Astrocyte (in vitro differentiated cells and primary cell): ENCODE measurements at regions not wholly inside any gene's neighbourhood (a gene's known extent, or its start where the extent isn't known, plus 50 kb on each side); places are given as distances from the start of the nearest gene placed in this dataset.

ENCODE experiments used
- DNase-seq: peaks from one replicate; pipeline ENCODE4 v3.0.0-alpha.2; 2010; ENCODE audit warnings: low read depth
- FAIRE-seq: peaks from 2 replicates; lab custom pipeline; 2011; peaks lifted over from hg19 to GRCh38; lab: Jason Lieb, UNC
- H2AFZ ChIP-seq: 2 replicates; pipeline ENCODE4 v1.6.0; 2012; ENCODE audit warnings: low read depth, low read length, inconsistent platforms
- H3K27ac ChIP-seq: 2 replicates; pipeline ENCODE4 v1.5.1; 2011; ENCODE audit warnings: low read depth, low read length, inconsistent platforms
- H3K27me3 ChIP-seq: 2 replicates; pipeline ENCODE4 v1.6.0; 2011; ENCODE audit warnings: low read length, inconsistent platforms; ENCODE audit not compliant: insufficient read depth
- H3K36me3 ChIP-seq: 2 replicates; pipeline ENCODE4 v1.5.1; 2011; ENCODE audit warnings: low read length, inconsistent platforms; ENCODE audit not compliant: insufficient read depth
- H3K4me1 ChIP-seq: 2 replicates; pipeline ENCODE4 v1.5.1; 2011; ENCODE audit warnings: low read length, inconsistent platforms; ENCODE audit not compliant: insufficient read depth
- H3K4me2 ChIP-seq: 2 replicates; pipeline ENCODE4 v1.6.0; 2012; ENCODE audit warnings: low read length, inconsistent platforms
- H3K4me3 ChIP-seq: 2 replicates; pipeline ENCODE4 v1.5.1; 2011; ENCODE audit warnings: low read depth, mild to moderate bottlenecking, low read length, inconsistent platforms; ENCODE audit not compliant: insufficient read depth
- H3K79me2 ChIP-seq: 2 replicates; pipeline ENCODE4 v1.6.0; 2012; ENCODE audit warnings: mild to moderate bottlenecking, low read length, inconsistent platforms; ENCODE audit not compliant: insufficient read depth
- H3K9ac ChIP-seq: 2 replicates; pipeline ENCODE4 v1.6.0; 2012; ENCODE audit warnings: mild to moderate bottlenecking, low read length, inconsistent platforms
- H3K9me3 ChIP-seq: 2 replicates; pipeline ENCODE4 v1.5.1; 2012; ENCODE audit warnings: low read depth, mild to moderate bottlenecking, low read length, inconsistent platforms; ENCODE audit not compliant: insufficient read depth
- H4K20me1 ChIP-seq: 2 replicates; pipeline ENCODE4 v1.6.0; 2012; ENCODE audit warnings: low read length, inconsistent platforms; ENCODE audit not compliant: insufficient read depth
- H3K27ac Mint-ChIP-seq: one replicate; pipeline ENCODE4 v1.8.0; 2021; ENCODE audit warnings: mild to moderate bottlenecking, mixed read lengths; ENCODE audit not compliant: unreplicated experiment
- H3K27me3 Mint-ChIP-seq: one replicate; pipeline ENCODE4 v1.8.0; 2021; ENCODE audit warnings: low read depth, mixed read lengths; ENCODE audit not compliant: unreplicated experiment
- H3K36me3 Mint-ChIP-seq: one replicate; pipeline ENCODE4 v1.8.0; 2021; ENCODE audit warnings: low read depth, mixed read lengths; ENCODE audit not compliant: unreplicated experiment
- H3K4me1 Mint-ChIP-seq: one replicate; pipeline ENCODE4 v1.8.0; 2021; ENCODE audit warnings: low read depth, mixed read lengths; ENCODE audit not compliant: unreplicated experiment
- H3K4me3 Mint-ChIP-seq: one replicate; pipeline ENCODE4 v1.8.0; 2021; ENCODE audit warnings: mild to moderate bottlenecking, moderate library complexity, mixed read lengths; ENCODE audit not compliant: unreplicated experiment
- H3K9me3 Mint-ChIP-seq: one replicate; pipeline ENCODE4 v1.8.0; 2021; ENCODE audit warnings: mild to moderate bottlenecking, mixed read lengths; ENCODE audit not compliant: unreplicated experiment
- CTCF ChIP-seq: IDR thresholded peaks from 2 replicates; pipeline ENCODE4 v1.5.1; 2011; ENCODE audit warnings: low read depth, mild to moderate bottlenecking, inconsistent platforms, low read length, moderate library complexity; ENCODE audit not compliant: insufficient read depth
- EZH2 ChIP-seq: IDR thresholded peaks from 2 replicates; pipeline ENCODE4 v1.6.1; 2012; ENCODE audit warnings: mild to moderate bottlenecking, low read length, inconsistent platforms; ENCODE audit not compliant: insufficient read depth

GRCh38 chr9:11577522-11577921 is 964.7 kb upstream of the PTPRD start:
- no peak overlapping the region for H3K9ac ChIP-seq
- Mint-ChIP-seq H3K27ac (no peak overlapping the region), H3K27me3 (no peaks in the 10 kb centered on the region), H3K36me3 (no peaks in the 10 kb centered on the region), H3K4me1 (no peaks in the 10 kb centered on the region), H3K4me3 (no peak overlapping the region), H3K9me3 (no peaks in the 10 kb centered on the region)
- no peaks in the 10 kb centered on the region for H4K20me1 ChIP-seq
- H3K4me3 ChIP-seq = no peak overlapping the region
- no peak overlapping the region for H3K4me2 ChIP-seq
- H3K36me3 ChIP-seq = no peaks in the 10 kb centered on the region
- no peak overlapping the region for H3K27ac ChIP-seq
- H2AFZ ChIP-seq = no peak overlapping the region
- FAIRE-seq = no peak
- no peak for DNase-seq
- H3K9me3 ChIP-seq = no peaks in the 10 kb centered on the region
- H3K79me2 ChIP-seq = no peaks in the 10 kb centered on the region
- TF ChIP-seq EZH2 (no peak), CTCF (no peak)
- no peaks in the 10 kb centered on the region for H3K4me1 ChIP-seq
- H3K27me3 ChIP-seq = no peaks in the 10 kb centered on the region

- no peak for DNase-seq
- Histone ChIP-seq H3K79me2 (no peaks in the 10 kb centered on the region), H3K36me3 (no peaks in the 10 kb centered on the region), H3K4me3 (no peak overlapping the region), H3K4me2 (no peak overlapping the region), H4K20me1 (no peaks in the 10 kb centered on the region), H3K27me3 (no peaks in the 10 kb centered on the region), H3K9ac (no peak overlapping the region), H2AFZ (no peak overlapping the region), H3K9me3 (peaks cover 2% of the 10 kb centered on the region), H3K4me1 (no peaks in the 10 kb centered on the region), H3K27ac (no peak overlapping the region)
- Mint-ChIP-seq H3K27me3 (no peaks in the 10 kb centered on the region), H3K4me1 (no peaks in the 10 kb centered on the region), H3K4me3 (no peak overlapping the region), H3K36me3 (no peaks in the 10 kb centered on the region), H3K9me3 (no peaks in the 10 kb centered on the region), H3K27ac (no peak overlapping the region)
- no peak for FAIRE-seq
- TF ChIP-seq EZH2 = no peak
- TF ChIP-seq CTCF = no peak
Observed at GRCh38 chr9:11595756-11596155, 983.0 kb upstream of the PTPRD start.

GRCh38 chr9:11618241-11618805 is 1005.5 kb upstream of the PTPRD start:
- Mint-ChIP-seq H3K9me3 (no peaks in the 10 kb centered on the region), H3K4me3 (no peak overlapping the region), H3K36me3 (no peaks in the 10 kb centered on the region), H3K27ac (no peak overlapping the region), H3K4me1 (no peaks in the 10 kb centered on the region), H3K27me3 (no peaks in the 10 kb centered on the region)
- Histone ChIP-seq H2AFZ (no peak overlapping the region), H3K4me1 (no peaks in the 10 kb centered on the region), H4K20me1 (no peaks in the 10 kb centered on the region), H3K9me3 (no peaks in the 10 kb centered on the region), H3K27ac (no peak overlapping the region), H3K27me3 (no peaks in the 10 kb centered on the region), H3K79me2 (no peaks in the 10 kb centered on the region), H3K9ac (no peak overlapping the region), H3K4me3 (no peak overlapping the region), H3K36me3 (no peaks in the 10 kb centered on the region), H3K4me2 (no peak overlapping the region)
- no peak for DNase-seq
- FAIRE-seq = no peak
- no peak for TF ChIP-seq EZH2
- no peak for TF ChIP-seq CTCF
